PC-9 (cell line): ENCODE measurements at regions not wholly inside any gene's neighbourhood (a gene's known extent, or its start where the extent isn't known, plus 50 kb on each side); places are given as distances from the start of the nearest gene placed in this dataset.

Experiments
- BruUV-seq: library from RNA; stranded (reverse); fragments of 400-500 nt; replicated peaks from 2 replicates; lab custom pipeline; 2021; lab: Mats Ljungman, UMichigan
- CTCF ChIA-PET: fragments of 300-600 bp; sonication (Branson Sonifier 250); formaldehyde crosslinking; loops from one replicate; lab custom pipeline; 2022; ENCODE audit warnings: antibody characterized with exemption; lab: Charles Lee
- POLR2A ChIA-PET: fragments of 300-600 bp; sonication (Branson Sonifier 250); formaldehyde crosslinking; loops from one replicate; lab custom pipeline; 2022; ENCODE audit warnings: antibody characterized with exemption; ENCODE audit not compliant: unreplicated experiment; lab: Charles Lee
- DNase-seq, 2 experiments: peaks; one replicate each; pipeline versions ENCODE4 v3.0.0 to v3.0.0-alpha.2; 2015 to 2022; ENCODE audit warnings: mixed read lengths in 1 of 2
- H2AFZ ChIP-seq: fragments of 200-600 bp; sonication (generic); 2 replicates; pipeline ENCODE4 v1.8.1; 2017; ENCODE audit warnings: antibody characterized with exemption
- H3F3A ChIP-seq: fragments of 200-600 bp; sonication (generic); 2 replicates; pipeline ENCODE4 v1.8.1; 2017; ENCODE audit warnings: antibody characterized with exemption, mild to moderate bottlenecking, low read depth; ENCODE audit not compliant: insufficient read depth
- H3K27ac ChIP-seq: fragments of 200-600 bp; sonication (generic); 2 replicates; pipeline ENCODE4 v1.6.1; 2016; ENCODE audit warnings: mixed run types
- H3K27me3 ChIP-seq: fragments of 200-600 bp; sonication (generic); 2 replicates; pipeline ENCODE4 v1.6.1; 2016; ENCODE audit warnings: low read depth, mixed run types; ENCODE audit not compliant: insufficient read depth
- H3K36me3 ChIP-seq: fragments of 200-600 bp; sonication (generic); 2 replicates; pipeline ENCODE4 v1.6.1; 2016; ENCODE audit warnings: low read depth, mixed run types
- H3K4me1 ChIP-seq: fragments of 200-600 bp; sonication (generic); replicated peaks from 2 replicates; pipeline ENCODE4 v1.6.1; 2016; ENCODE audit warnings: mixed run types; ENCODE audit not compliant: insufficient read depth
- H3K4me2 ChIP-seq: fragments of 200-600 bp; sonication (generic); 2 replicates; pipeline ENCODE4 v1.6.1; 2017; ENCODE audit warnings: mixed run types
- H3K4me3 ChIP-seq: fragments of 200-600 bp; sonication (generic); 2 replicates; pipeline ENCODE4 v1.6.1; 2016; ENCODE audit warnings: mixed run types
- H3K79me2 ChIP-seq: fragments of 200-600 bp; sonication (generic); 2 replicates; pipeline ENCODE4 v1.6.1; 2017; ENCODE audit warnings: low read depth, mixed run types
- H3K9me2 ChIP-seq: fragments of 200-600 bp; sonication (generic); 2 replicates; pipeline ENCODE4 v1.8.1; 2017; ENCODE audit warnings: mild to moderate bottlenecking; ENCODE audit not compliant: insufficient read depth
- H3K9me3 ChIP-seq: fragments of 200-600 bp; sonication (generic); 2 replicates; pipeline ENCODE4 v1.8.1; 2016; ENCODE audit warnings: low read depth; ENCODE audit not compliant: insufficient read depth
- H4K20me1 ChIP-seq: fragments of 200-600 bp; sonication (generic); 2 replicates; pipeline ENCODE4 v1.8.1; 2017; ENCODE audit not compliant: insufficient read depth
- CTCF ChIP-seq: fragments of 200-600 bp; sonication (generic); conservative IDR thresholded peaks from 2 replicates; pipeline ENCODE4 v1.6.1; 2017; ENCODE audit warnings: mixed run types, antibody characterized with exemption, mild to moderate bottlenecking, moderate library complexity
- EZH2 ChIP-seq: fragments of 200-600 bp; sonication (generic); IDR thresholded peaks from 2 replicates; pipeline ENCODE4 v1.8.0; 2017; ENCODE audit warnings: antibody characterized with exemption, low read depth
- intact Hi-C: fragments of 100-400 bp; cut with micrococcal nuclease; formaldehyde crosslinking; loops from one replicate; pipeline ENCODE4 v1.10.0; 2022; ENCODE audit not compliant: unreplicated experiment

GRCh38 chr12:98446682-98447081 lies 68.7 kb upstream of the TMPO start:
- H3K27me3 ChIP-seq, result 0 out of 2 replicates have a peak, but pooled peaks cover 5% of the 10 kb centered on the region
- H3K79me2 ChIP-seq, result no peaks in the 10 kb centered on the region
- H3K36me3 ChIP-seq, result no peaks in the 10 kb centered on the region
- no peak overlapping the region for H2AFZ ChIP-seq
- H3K4me3 ChIP-seq, result no peak overlapping the region
- no peaks in the 10 kb centered on the region for H3K4me1 ChIP-seq
- H4K20me1 ChIP-seq, result no peaks in the 10 kb centered on the region
- H3K9me3 ChIP-seq, result no peaks in the 10 kb centered on the region
- no peak overlapping the region for H3K27ac ChIP-seq
- H3K9me2 ChIP-seq, result no peaks in the 10 kb centered on the region
- H3K4me2 ChIP-seq, result no peak overlapping the region
- no TSS peak for BruUV-seq
- H3F3A ChIP-seq, result peaks cover 6% of the 10 kb centered on the region; the same call in 1 of the 2 replicates
- ChIA-PET CTCF (no interaction called here), POLR2A (no interaction called here)
- intact Hi-C loops, result no loop called here
- TF ChIP-seq EZH2, result no peak
- no peak for TF ChIP-seq CTCF
- DNase-seq, result no peak

- ChIA-PET CTCF (no interaction called here), POLR2A (no interaction called here)
- intact Hi-C loops, result no loop called here
- Histone ChIP-seq H3K4me3 (no peak overlapping the region), H3K27ac (no peak overlapping the region), H3K36me3 (no peaks in the 10 kb centered on the region), H3K9me3 (no peaks in the 10 kb centered on the region), H3K4me1 (no peaks in the 10 kb centered on the region), H4K20me1 (no peaks in the 10 kb centered on the region), H3K27me3 (0 out of 2 replicates have a peak, but pooled peaks cover 5% of the 10 kb centered on the region), H2AFZ (no peak overlapping the region), H3K79me2 (no peaks in the 10 kb centered on the region), H3K9me2 (no peaks in the 10 kb centered on the region), H3K4me2 (no peak overlapping the region), H3F3A (peaks cover 6% of the 10 kb centered on the region; the same call in 1 of the 2 replicates)
- TF ChIP-seq EZH2, result no peak
- no peak for TF ChIP-seq CTCF
- DNase-seq, result no peak
- BruUV-seq, result no TSS peak
These were observed 65.8 kb upstream of the TMPO start for GRCh38 chr12:98449584-98449983.

- no peaks in the 10 kb centered on the region for H3K27me3 ChIP-seq
- ChIA-PET CTCF (no interaction called here), POLR2A (interaction anchor here (0.7 kb wide), 1 partner anchor 1814 kb away, joined by 7 read pairs; the partner anchor contains the start of genes DEPDC4 and SCYL2)
- no peak overlapping the region for H3K4me2 ChIP-seq
- no peaks in the 10 kb centered on the region for H3K9me2 ChIP-seq
- no peaks in the 10 kb centered on the region for H3K79me2 ChIP-seq
- intact Hi-C loops, result no loop called here
- no peaks in the 10 kb centered on the region for H3K36me3 ChIP-seq
- H3K27ac ChIP-seq, result no peak overlapping the region
- no peak for TF ChIP-seq EZH2
- no peak for TF ChIP-seq CTCF
- no peaks in the 10 kb centered on the region for H3F3A ChIP-seq
- H4K20me1 ChIP-seq, result no peaks in the 10 kb centered on the region
- no peaks in the 10 kb centered on the region for H3K4me1 ChIP-seq
- no peak for DNase-seq
- no peak overlapping the region for H3K4me3 ChIP-seq
- no peaks in the 10 kb centered on the region for H3K9me3 ChIP-seq
- BruUV-seq, result no TSS peak
- no peak overlapping the region for H2AFZ ChIP-seq
These were observed 62.3 kb upstream of the TMPO start for GRCh38 chr12:98453070-98453469.
